GM12872 (cell line): ENCODE measurements at regions not wholly inside any gene's neighbourhood (a gene's known extent, or its start where the extent isn't known, plus 50 kb on each side); places are given as distances from the start of the nearest gene placed in this dataset.

Experiments
- TF ChIP-seq, protein P1 (sequence below): IDR thresholded peaks from 3 replicates; pipeline ENCODE4 v1.5.1; 2011; ENCODE audit warnings: low read depth, mild to moderate bottlenecking, low read length, moderate library complexity; ENCODE audit not compliant: insufficient read depth

- TF ChIP-seq, protein P1, sequence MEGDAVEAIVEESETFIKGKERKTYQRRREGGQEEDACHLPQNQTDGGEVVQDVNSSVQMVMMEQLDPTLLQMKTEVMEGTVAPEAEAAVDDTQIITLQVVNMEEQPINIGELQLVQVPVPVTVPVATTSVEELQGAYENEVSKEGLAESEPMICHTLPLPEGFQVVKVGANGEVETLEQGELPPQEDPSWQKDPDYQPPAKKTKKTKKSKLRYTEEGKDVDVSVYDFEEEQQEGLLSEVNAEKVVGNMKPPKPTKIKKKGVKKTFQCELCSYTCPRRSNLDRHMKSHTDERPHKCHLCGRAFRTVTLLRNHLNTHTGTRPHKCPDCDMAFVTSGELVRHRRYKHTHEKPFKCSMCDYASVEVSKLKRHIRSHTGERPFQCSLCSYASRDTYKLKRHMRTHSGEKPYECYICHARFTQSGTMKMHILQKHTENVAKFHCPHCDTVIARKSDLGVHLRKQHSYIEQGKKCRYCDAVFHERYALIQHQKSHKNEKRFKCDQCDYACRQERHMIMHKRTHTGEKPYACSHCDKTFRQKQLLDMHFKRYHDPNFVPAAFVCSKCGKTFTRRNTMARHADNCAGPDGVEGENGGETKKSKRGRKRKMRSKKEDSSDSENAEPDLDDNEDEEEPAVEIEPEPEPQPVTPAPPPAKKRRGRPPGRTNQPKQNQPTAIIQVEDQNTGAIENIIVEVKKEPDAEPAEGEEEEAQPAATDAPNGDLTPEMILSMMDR: no peak
Measured at GRCh38 chr1:56377431-56377830, 201.9 kb downstream of the PLPP3 start.

- TF ChIP-seq, protein P1: no peak
Measured at GRCh38 chr1:56376188-56376984, 203.0 kb downstream of the PLPP3 start.

DNA sequence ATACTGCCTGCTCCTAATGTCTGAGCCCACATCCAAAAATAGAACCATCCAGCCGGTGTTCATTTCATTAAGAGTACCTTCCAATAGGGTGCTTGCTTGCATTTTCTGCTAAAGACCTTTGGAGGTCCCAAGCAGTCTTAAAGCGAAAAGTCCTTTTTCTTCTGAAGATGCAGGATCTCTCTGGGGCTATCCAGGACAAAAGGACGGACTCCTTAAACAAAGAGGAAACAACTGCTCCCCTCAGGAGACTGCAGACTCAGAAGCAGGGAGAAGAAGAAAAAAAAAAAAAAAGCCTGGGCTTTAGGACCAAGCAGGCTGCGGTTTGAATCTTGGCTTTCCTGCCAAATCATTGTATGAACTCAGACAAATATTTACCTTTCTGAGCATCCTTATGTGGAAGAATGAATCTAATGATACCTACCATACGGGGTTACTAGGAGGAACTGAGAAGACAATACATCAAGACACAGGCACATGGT lies 204.0 kb downstream of the PLPP3 start:
- TF ChIP-seq, protein P1: no peak

GRCh38 chr1:56374026-56374974 lies 205.1 kb downstream of the PLPP3 start:
- TF ChIP-seq, protein P1: no peak

DNA sequence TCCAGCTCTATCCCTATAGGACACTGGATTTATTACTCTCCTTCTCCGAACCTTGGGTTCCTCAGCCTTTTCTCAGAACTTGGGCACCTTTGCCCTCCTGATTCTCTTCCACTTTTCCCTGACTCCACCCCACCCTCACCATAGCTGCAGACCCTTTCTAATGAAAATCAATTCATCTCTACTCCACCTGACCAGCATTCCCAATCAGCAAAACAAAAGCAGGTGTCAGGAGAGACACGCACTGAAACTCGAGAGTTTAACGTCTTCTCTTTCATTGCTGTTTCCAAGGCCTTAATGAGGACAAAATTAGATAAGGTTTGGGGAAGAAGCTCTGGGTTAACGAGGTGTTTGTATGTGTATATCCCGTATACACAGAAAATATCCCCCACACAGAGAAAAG lies 208.8 kb downstream of the PLPP3 start:
- TF ChIP-seq, protein P1: no peak

GRCh38 chr1:56363007-56363770 lies 216.2 kb downstream of the PLPP3 start:
- TF ChIP-seq, protein P1: no peak
